Stimulated activated CD4-positive, alpha-beta T cell treated with anti-CD3 and anti-CD28 coated beads, TNF-alpha, amount 100 ng/mL, for 4 hours (primary cell): ENCODE measurements at regions not wholly inside any gene's neighbourhood (a gene's known extent, or its start where the extent isn't known, plus 50 kb on each side); places are given as distances from the start of the nearest gene placed in this dataset.
"Not testable (repeated sequence)": the region's sequence is repeated elsewhere in the genome, so short reads cannot be mapped to it uniquely, and the experiment has no call there.

Experiments
- DNase-seq, 3 experiments: peaks; one replicate each; pipeline ENCODE4 v3.0.0-alpha.2; 2020; ENCODE audit warnings: low read depth in 3 of 3

DNA sequence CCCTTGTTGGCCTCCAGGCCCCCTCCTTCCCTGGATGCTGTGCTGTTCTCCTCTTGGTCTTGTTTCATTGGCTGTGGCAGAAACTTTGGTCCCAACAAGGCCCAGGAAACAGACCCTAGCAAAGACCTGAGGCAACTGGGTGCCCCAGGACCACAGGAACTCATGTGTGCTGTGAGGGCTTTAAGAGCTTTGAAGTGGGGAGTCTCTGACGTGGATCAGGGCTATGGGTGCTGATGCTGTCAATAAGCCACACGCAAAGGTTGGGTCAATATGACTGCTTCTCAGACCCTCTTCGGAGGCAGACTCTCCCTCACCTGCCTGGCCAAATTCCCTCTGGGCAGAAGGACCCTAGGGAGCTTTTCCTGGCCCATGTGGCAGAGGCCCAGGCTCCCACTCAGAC is 91.5 kb upstream of the MLN start:
- no peak for DNase-seq

DNA sequence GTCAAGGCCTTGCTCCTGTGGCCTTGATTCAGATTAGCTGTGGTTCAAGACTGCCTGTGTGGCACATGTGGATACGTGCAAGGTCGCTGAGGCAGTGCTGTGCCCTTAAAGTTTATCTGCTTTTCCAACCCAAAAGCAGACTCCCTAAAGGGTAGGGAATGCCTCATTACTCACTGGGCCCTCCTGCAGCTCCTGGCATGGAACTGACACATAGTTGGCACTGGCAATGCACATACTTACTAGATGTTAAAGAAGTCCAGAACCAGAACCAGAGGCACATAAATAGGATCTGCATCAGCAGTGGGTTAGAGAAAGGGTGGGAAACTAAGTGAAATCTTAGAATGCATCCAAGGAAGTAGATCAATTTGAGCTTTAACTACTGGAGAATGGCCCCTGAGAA is 90.6 kb upstream of the MLN start:
- no peak for DNase-seq

DNA sequence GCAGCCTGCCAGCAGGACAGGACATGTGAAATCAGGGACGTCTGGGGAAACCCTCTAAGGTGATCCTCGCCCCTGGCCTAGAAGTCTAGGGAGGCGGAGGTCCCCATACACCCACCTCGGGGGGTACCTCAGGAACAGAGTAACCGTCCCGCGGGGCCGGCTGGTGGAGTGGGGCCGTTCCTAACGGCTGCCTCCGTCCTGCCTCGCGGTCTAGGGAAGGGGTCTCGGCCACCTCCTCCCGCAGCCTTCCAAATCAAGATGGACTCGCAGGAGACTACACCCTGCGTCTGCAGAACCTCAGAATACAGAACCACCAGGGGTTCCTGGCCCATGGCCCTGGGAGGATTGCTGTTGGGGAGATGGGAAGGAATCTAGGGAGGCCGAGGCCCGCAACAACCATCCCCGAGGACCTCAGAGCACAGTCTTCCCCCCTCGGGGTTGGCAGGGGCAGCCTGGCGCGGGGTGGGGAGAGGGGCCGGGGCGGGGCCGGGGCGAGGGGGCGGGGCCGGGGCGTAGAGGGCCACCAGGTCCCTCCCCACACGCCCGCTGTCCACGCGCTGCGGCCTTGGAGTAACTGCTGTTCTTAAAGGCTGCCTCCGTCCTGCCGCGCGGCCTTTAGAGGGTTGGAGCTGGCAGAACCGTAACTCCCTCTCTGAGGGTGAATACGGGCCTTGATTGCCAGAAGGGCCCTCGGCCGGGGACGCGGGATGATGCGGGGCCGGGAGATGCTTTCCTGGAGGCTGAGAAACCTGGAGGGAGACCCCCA is 89.0 kb upstream of the MLN start:
- DNase-seq, result no peak

DNA sequence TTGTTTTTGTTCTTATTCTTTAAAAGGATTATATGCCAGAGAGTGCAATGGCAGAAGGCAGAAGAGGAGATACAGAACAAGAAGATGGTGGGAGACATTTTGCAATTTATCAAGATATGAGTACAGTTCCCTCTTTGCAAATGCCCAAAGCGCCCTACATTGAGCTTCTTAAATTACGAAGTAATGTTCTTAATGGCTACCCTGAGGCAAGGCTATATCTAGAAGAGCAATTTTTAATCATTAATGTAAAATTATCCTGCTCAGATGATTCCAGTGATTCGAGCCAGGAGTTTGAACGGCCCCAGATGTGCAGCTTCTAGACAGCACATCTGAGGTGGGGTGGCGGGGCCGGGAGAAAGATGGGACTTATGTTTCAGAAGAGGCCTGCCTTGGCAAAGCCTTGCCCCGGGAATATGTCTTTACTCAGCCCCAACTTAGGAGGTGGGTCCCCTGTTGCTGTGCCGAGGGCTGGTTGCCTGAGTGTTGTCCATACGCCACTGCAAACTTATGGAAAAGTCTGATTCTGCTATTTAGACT is 84.9 kb upstream of the MLN start:
- no peak for DNase-seq

DNA sequence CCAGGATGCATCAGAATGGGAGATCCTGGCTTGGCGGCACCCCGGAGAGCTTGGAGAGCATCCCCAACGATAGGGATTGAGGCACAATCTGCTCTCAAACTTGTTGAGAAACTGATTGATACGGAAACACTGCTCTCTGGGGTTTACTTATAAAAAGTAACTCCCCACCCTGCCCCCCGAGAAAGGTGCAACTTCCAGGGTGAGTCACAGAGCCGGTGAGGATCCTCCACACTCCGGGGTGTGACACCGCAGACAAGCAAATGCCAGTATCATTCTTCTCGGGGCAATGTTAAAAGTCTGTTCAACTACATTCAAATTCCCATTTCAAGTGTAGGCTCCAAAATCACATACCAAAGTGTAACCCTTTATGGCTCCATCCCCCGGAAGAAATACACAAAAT is 84.4 kb upstream of the MLN start:
- DNase-seq, result no peak

DNA sequence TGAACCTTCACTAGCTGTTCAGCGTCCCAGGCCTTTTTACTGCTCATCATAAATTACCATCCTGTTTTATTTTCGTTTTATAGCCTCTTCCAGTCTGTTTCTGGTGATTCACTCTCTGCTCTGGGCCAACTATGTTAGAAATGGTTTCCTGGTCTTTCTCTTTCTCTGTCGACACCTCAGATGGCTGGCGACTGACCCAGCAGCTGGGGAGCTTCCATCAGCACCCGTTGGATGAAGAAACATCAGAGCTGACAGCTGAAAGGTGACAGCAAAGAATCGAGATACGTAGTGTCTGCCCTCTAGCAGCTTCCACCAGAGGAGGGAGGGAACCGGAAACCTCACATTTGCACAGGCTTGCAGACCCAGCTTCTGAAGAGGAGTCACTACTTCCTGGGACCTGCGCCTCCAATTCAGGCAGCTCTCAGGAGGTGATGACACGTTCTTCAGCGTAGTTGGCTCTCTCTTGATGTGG is 82.9 kb upstream of the MLN start:
- DNase-seq, result no peak

DNA sequence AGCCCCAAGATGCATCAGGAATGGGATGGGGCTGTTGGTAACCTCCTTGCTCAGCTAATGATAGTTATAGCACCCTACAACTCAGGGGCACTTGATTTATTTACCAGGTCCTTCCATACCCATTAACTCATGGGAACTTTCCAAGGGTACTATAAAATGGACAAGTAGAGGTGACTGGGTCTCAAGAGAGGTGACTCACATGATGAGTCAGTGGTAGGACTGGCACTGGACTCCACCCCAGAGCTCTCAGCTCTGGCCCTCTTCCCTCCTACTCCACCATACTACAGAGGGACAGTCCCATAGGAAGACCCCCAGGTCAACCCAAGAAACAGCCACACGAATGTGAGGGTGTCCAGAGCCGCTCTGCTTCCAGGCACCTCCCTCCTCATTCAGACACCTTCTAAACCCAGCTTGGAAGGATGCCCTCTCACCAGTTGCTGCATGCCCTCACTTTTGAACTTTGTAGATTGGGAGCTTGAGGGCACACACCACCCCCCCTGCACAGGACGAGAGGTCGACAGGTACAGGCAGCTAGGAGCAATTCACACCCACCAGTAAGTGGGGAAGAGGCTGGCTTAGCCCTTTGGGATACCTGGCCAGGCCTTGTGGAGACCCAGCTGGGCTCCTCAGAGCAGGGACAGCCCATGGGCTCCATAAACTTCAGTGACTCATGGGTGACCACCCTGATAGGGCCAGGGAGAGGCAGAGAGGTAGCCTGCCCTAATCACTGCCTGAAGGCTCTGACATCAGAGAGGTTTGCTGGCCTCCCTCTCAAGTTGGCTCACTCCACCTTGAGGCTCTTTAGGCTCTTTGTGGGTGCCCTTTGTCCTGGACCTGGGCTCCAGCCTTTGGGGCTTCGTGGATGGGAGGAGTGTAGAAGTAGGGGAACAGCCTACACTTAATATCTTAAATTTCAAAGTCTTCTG is 81.6 kb upstream of the MLN start:
- DNase-seq, result no peak

DNA sequence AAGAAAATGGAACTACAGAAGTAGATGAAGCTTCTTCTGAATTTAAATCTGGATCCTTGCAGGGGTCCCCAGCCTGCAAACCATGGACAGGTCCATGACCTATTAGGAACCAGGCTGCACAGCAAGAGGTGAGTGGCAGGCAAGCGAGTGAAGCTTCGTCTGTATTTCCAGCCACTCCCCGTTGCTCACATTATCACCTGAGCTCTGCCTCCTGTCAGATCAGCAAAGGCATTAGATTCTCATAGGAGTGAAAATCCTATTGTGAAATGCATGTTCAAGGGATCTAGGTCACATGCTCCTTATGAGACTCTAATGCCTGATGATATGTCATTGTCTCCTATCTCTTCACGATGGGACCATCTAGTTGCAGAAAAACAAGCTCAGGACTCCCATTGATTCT is 79.8 kb upstream of the MLN start:
- DNase-seq, result not testable (repeated sequence)

DNA sequence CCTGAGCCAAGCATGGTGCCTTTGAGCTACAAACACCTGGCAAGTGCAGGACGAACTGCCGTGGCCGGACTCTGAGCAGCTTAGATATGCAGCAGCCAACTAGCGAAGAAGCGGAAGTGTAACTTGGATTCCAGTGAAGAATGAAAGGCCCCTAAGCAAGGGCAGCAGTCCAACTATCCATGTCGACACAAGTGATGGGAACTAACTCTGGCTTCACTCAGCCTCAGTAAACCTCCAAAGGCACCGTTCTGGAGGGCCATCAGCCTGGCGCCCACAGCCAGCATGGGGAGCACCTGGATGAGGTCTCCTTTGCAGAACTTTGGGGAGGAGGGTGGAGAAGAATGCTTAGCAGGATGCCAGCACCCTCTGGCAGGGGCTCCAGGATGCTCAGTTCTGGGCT is 78.4 kb upstream of the MLN start:
- no peak for DNase-seq

DNA sequence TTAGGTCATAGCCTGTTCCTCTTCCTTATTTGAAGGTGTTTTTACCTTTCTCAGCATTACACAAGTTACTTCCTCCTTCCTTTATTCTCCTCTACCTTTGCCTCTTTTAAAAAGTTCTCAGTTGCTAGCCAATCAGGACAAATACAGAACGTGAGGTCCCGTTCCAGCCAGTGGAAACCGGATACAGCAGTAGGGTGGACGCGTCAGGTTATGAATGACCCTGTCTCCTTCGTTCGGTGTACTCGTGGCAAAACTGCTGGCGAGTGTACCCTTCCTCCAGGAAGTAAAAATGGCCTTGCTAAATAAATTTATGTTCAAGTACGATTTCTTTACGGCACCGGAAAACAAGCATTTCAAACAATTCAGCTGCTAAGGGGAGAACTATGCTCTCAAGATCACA is 77.0 kb upstream of the MLN start:
- DNase-seq, result no peak

DNA sequence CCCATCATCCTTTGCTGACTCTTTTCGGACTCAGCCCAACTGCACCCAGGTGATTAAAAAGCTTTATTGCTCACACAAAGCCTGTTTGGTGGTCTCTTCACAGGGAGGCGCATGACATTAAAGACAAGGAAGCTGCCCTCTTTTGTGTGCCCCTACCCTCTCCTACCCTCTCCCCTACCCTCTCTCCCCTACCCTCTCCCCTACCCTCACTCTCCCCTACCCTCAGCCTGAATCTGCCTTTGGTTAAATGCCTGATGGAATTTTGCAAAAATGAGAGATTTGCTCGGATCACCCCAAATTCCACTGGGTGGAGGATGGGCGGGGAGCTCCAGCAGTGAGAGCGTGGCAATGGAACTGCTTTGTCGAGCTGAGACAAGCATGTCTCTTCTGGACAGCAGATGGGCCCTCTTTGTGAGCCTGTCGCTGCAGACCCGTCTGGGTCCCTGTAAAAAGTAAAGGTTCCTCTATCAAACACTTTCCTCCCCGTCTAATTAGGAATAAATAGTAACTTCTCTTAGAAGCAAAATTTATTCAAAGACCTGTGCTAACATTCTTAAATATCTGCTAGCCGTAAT is 76.4 kb upstream of the MLN start:
- DNase-seq, result no peak

DNA sequence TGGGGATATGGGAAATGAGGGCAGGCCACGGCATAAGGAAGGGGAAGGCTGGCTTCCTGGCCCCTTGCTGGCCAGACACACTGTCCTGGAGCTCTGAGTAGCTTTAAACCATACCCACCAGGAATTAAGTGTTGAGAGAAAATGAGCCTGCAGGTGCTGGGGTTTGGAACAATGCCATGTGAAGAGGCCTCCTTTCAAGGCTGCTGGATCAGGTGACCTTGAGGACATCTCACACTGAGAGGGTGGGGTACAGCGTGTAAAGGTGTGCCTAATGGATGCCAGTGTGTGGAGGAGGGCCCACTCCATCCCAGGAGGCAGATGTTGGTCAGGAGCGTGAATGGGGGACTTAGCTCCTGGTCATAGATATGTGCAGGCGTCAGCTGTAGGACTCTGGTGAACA is 74.8 kb upstream of the MLN start:
- no peak for DNase-seq

DNA sequence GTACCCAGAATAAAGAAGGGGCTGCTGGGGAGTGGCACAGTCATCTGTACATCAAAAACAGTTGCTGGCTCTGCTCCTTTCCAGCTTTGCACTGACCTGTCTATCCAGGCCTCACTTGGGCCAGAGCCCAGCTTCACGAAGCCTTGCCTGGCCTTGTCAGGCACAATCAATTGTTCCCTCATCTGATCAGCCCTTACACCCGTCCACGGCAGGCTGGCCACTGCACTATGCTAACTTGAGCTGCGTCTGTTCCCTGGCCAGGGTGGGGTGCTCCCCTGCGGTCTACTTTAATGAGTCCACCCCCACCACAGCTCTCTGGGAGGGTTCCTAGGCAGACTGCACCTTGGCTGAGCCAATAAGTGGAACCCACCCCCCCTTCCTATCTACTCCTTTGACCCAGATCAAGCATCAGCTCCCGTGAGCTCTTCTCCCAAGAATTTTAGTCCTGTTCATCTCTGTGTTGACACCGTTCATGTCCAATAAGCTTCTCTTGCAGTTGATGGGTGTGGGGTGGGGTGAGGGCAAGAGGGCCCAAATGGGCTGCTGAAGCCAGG is 74.3 kb upstream of the MLN start:
- no peak for DNase-seq

DNA sequence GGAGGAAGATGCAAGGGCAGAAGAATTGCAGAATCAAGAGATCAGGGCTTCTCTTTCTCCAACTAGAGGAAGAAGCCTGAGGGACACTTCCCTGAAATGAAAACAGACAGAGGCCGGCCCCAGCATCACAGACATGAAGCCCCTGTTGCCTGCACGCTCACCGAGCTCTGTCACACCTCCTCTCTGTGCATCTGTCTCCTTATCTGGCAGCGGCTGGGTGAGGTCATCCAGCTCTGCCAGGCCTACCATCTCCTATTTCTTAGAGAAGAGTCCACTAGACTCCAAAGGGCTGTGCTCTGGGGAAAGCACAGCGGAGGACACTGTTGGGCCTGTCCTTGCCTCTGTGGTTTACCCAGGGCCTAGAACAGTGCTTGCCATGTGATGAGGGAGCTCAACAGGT is 71.9 kb upstream of the MLN start:
- DNase-seq, result no peak

DNA sequence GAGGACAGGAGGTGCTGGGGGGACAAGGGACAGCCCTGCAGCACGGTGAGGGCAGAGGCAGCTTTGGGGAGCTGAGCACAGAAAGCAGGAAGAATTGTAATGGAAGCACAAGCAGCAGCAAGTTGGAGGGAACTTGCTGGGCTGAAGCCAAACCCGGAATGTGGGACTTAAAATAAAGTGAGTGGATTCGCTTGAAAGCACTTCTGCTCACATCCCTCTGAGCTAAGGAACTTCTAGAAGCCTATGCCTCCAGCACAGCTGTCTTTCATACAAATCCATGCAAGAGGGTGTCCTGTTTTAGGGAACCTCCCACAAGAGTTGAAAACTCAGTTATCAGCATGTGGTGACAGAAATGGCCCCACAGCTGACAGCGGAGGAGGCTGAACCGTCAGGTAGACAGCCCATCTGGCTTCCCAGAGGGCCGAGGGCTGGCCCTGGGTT is 71.4 kb upstream of the MLN start:
- no peak for DNase-seq

DNA sequence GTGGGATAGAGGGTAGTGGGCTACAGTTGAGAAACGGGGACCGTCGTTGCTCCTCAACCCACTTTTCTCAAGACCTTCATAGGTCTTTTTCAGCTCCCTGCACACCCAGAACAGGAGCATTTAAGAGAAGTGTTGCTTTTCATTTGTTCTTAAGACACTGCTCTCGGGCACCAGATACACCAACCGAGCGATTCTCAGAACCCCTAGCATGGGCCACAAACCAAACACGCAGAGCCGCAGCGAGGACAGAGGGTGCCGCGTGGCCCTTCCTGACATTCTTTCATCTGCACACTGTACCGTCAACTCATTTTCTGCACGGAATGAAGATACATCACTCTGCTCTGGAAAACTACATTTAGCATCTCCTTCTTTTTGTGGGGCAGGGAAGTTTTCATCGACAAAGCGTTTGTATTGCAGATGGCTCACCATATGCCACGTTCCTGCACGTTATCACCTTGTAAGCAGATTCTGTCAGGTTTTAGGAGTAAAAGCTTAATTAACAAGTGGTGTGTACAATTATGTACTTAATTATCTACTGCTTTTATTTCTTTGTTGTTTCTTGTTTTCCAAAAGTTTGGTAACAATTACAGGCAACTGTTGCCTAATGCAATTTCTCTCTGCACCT is 70.4 kb upstream of the MLN start:
- no peak for DNase-seq

DNA sequence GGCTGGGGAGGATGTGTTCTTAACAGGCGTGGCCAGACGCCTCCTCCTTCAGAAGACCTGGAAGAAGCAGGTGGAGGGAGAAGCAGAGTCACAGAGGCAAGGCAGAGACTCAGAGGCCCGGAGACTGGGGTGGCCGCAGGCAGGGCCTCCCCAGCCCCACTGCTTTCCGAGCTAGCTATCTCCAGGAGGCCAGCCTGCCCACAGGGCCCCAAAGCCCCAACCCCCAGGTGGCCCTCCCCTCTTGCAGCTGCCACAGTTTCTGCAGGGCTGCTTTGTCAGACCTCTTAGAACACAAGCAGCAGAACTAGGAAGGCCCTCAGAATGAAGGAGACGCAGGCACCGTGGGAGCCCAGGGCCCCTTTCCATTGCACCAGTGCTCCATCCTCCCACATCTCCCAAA is 69.0 kb upstream of the MLN start:
- no peak for DNase-seq

DNA sequence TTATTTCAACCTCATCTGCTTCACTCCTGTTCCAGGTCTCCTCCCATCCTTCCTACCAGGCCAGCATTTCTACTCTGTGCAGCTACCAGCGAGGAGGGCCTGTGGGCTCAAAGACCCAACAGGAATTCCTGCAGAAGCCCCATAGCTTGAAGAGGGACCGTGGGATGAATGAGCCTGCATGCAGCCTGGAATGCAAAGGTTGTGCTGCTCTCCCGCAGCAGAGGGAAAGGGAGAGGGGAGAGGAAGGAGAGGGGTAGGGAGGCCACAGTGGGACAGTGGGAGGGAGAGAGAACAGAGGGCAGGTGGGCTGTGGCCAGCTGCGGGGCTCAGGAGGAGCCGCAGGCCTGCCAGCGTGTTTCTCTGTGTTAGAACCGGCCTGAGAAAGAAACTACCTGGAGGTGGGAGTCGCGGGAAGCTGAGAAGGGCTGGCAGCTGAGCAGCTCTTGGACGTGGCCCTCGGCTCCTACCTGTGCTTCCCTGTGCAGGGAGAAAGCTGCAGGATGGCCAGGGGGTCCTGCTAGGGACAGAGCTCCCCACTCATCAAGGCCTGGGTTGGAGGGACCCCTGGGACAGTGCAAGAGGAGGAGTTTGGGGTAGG is 66.1 kb upstream of the MLN start:
- no peak for DNase-seq

DNA sequence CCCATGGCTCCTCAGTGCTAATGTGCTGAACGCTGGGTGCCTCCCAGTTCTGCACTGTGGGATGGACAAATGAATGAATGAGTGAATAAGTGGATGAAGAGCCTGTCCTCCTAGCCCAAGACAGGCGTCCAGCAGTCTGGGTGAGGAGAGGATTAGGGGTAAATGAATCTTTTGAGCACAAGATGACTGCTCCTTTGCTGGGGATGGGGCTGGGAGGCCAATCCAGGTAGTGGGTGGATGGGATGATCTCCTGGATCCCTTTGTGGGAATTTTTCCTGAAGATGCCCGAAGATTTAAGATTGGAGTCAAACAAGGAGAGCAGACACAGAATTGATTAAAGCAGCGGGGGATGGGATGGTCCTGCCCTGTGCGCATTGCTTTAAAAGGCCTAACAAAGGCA is 65.3 kb upstream of the MLN start:
- DNase-seq, result no peak

DNA sequence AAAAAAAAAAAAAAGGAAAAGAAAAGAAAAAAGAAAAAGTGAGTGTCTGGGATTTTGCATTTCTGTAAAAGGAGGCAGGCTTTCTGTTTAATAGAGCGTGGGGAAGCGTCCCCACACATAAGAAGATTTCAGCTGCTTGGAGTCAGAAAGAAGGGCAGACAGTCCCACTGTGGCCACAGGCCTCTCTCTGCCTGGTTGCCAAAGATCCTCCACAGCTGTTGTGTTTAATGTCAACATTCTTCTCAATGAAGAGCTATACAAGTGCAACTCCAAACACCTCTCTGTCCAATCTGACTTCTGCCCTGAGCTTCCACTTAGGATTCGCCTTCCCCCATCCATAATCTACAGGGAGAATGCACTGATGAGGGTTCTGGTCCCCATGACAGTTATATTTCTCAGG is 64.3 kb upstream of the MLN start:
- DNase-seq, result no peak

DNA sequence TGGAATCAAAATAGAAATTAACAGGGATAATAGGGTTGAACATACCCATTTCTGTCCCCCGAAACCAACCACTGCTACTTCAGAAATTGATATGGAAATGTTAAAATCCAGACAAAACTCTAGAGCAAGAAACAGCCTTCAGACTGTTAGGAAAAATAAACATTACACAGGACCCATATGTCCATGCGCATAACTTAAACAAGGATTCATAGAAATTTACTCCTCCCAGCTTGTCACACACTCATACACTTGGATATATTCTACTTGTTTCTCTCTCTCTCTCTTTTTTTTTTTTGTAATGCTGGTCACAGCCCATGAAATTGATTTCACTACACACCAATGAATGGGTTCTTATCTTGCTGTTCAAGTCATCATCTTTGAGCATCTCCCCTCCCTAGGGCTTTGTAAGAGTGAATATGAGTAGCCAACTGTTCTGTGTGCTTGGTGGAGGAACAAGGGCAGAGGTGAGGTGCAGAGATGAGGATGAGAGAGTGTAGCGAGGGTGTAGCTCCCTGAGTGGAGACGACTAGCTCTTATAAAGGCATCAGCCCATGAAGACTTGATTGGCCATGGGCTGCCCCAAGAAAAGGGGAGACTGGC is 61.8 kb upstream of the MLN start:
- no peak for DNase-seq
